ENCODE measurements at regions not wholly inside any gene's neighbourhood (a gene's known extent, or its start where the extent isn't known, plus 50 kb on each side); places are given as distances from the start of the nearest gene placed in this dataset.
"Not testable (repeated sequence)": the region's sequence is repeated elsewhere in the genome, so short reads cannot be mapped to it uniquely, and the experiment has no call there.

DNA sequence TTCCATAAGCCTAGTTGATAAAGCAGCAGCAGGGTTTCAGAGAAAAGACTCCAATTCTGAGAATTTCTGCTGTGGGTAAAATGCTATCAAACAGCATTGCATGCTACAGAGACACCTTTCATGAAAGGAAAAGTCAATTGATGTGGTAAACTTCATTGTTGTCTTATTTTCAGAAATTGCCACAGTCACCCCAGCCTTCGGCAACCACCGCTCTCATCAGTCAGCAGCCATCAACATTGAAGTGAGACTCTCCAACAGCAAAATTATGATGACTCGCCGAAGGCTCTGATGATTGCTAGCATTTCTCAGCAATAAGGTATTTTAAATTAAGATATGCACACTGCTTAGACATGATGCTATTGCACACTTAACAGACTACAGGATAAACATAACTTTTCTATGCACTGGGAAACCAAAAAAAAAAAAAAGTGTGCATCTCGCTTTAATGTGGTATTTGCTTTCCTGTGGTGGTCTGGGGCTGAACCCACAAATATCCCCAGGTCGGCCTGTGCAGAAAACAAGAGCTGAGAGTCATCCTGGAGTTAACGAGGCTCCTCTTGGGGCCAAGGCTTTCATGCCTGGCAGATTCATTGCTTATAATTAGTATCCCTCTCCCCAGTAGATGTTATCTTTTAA is 192.1 kb downstream of the CTTN start:
- DNase-seq (ENCODE audit: low read depth, low spot score) = no peak

DNA sequence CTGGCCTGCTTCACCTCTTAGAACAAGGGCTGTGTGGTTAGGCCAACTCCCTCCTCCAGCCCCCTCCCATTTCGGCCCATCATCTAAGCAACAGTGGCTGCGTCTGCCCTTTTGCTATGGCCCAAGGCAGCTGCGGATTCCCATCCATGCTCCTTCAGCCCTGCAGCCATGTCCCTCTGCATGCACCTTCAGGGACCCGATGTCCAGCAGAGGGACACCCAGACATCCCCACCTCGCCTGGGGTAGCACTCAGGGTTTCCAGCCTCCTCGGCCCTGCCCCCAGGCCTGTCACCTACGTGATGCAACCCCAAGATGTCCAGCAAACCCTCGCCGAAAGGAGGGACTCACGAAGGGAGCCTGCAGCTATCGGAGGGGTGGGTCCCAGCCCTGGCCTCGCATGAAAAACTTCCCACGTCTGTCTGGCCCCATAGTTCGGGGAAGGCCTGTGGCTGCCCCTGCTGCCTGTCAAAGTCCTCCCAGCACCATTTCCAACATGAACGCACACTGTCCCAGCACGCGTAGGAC is 194.4 kb downstream of the CTTN start:
- no peak for DNase-seq (ENCODE audit: low read depth, low spot score)

DNA sequence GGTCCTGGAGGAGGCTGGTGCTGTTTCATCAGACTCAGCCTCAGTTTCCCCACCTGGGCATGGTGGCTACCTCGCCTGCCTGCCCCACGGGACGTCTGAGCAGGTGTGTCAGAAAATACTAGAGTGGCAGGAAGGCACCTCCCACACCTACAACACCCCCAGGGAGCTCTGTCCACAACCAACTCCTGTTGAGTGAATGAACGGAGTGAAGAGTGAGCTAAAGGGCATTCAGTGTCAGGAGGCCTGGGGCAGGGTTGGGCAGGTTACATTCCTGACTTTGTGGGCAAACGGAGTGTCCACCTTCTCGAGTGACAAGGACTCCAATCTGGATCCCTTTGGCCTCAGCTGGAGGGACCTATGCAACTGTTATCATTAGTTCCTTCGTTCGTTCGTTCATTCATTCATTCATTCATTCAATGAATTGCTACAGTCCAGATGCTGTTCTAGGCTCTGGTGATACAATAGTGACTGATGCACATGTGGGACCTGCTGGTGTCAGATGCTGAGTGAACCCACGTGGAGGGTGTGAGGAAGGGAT is 195.2 kb downstream of the CTTN start:
- DNase-seq (ENCODE audit: low read depth, low spot score) = no peak

DNA sequence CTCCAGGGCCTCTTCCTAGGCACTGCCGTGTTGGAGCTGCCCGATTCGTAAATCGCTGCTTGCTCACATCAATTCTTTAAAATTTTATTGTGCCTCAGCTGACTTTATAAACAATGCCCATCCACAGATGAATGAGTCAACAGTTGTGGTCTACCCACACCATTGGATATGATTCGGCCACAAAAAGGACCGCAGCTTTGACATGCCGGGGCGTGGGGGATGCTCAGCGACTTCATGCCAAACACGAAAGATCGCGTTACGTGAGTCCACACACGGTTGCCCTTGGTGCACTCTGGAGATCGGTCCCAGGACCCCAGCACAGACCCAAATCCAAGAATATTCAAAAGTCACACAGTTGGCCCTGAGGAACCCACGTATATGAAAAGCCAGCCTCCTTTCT is 195.7 kb downstream of the CTTN start:
- no peak for DNase-seq (ENCODE audit: low read depth, low spot score)

DNA sequence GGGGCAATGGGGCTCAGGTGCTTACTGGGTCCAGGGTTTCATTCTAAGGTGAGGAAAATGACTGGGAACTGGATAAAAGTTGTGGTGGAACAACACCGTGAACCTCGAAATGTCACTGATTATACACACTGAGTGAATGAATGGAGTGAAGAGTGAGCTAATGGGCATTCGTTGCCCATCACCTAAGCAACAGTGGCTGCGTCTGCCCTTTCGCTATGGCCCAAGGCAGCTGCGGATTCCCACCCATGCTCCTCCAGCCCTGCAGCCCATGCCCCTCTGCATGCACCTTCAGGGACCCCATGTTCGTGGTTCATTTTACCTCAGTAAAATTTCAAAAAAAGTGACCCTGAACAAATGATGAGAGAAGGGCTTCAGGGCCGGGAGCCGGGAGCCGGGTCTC is 196.3 kb downstream of the CTTN start:
- no peak for DNase-seq (ENCODE audit: low read depth, low spot score)

DNA sequence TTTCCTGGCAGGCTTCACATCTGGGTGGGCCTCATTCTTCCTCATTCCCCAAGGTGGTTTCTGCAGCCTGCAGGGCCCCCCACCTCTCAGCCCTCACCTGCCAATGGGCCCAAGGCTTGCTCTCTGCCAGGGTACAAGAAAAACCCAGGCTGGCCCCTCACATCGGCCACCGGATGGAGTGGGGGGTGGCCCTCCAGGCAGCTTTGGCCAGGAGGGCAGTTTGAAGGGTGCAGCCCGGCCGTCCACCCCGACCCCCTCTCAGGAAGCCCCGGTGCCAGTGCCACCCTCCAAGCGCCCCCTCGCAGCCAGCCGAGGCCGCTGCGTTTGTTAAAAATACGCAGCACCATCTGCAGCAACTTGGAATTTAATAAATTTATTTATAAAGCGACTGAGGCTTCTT is 196.7 kb downstream of the CTTN start:
- DNase-seq (ENCODE audit: low read depth, low spot score) = no peak

DNA sequence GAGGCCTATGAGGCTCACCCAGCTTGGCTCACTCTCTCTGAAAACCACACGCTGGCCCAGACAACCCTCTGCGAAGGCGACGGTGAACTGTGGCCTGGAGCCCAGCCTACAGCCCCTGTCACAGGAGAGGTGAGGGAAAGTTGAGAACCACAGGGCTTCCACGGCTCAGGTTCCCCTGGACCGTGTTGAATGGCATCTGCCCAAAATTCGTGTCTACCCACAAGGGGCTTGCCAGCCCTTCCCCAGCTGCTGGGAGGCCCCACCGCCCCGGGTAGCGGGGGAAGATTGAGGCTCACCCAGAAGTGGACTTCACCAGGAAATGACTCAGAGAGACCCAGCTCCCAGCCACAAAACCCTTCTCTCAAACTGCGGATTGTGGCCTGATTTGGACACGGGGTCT is 197.1 kb downstream of the CTTN start:
- DNase-seq (ENCODE audit: low read depth, low spot score) = no peak

DNA sequence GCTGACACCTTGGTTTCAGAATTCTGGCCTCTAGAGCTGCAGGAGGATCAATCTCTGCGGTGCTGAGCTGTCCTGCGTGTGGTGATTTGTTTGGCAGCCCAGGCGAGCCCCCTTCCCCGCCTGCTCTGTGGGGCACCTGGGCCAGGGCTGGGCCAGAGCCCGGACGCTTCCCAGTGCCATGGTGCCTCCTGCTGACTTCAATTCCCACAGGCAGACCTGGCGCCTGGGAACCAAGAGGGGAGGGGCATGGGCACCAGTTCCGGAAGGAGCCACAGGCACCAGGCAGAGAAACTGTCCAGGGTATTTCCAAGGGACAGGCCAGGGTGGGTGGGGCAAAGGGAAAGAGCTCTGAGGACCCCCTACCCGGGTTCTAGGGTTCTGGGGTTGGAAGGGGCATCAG is 197.8 kb downstream of the CTTN start:
- no peak for DNase-seq (ENCODE audit: low read depth, low spot score)

DNA sequence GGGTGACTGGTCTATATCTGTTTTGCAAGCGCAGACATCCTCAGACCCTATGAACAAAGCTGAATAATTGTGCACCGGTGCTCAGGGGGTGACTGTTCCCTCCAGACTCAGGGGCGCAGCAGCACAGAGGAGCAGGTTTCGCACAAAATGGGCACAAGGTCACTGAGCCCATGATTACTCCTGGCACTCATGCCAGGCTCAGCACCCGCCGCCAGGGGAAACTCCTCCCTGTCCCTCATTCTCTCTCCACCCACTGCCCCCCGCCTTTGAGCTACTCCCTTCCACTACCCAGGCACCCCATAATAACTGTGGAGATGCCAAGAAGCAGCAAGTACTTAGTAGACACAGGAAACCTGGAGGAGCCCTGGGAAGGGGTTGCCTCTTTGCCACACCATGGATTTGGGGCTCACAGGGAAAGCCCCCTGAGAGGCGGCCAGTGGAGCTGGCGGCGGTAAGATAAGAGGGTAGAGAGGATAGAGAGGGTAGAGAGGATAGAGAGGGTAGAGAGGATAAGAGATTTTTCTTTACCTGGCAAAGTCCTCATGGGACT is 198.8 kb downstream of the CTTN start:
- no peak for DNase-seq (ENCODE audit: low read depth, low spot score)

DNA sequence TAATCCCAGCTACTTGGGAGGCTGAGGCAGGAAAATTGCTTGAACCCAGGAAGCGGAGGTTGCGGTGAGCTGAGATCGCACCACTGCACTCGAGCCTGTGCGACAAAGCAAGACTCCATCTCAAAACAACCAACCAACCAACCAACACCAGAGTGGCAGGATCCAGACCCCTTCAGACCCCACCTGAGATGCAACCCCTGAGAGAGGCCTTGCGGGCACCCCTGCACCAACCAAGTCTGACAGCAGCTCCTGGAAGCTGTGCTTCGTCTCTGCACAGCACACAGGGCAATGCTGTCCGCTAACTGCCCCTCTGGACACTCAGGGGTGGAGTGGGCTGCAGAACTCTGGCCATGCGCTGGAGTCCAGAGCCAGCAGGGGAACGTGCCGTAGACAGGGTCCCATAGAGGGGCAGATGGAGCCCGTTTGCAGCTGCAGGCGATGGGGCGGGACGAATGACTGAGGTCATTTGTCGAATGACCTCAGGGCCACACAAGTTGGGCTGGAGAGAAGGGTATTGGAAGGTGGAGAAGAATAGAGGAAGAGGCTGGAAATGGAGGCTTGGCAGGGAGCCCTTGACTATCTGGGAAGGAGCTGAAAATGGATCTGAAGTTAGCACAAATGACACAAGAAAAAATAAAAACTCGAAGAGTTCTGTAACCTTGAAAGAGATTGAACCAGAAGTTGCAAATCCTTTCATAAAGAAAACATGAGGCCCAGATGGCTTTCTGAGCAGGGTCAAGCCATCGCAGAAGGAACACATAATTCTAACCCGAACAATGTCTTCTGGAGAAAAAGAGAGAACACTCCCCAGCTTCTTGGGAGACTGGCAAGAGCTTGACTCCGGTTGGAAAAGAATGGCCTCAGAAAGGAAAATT is 199.7 kb downstream of the CTTN start:
- DNase-seq (ENCODE audit: low read depth, low spot score) = no peak

DNA sequence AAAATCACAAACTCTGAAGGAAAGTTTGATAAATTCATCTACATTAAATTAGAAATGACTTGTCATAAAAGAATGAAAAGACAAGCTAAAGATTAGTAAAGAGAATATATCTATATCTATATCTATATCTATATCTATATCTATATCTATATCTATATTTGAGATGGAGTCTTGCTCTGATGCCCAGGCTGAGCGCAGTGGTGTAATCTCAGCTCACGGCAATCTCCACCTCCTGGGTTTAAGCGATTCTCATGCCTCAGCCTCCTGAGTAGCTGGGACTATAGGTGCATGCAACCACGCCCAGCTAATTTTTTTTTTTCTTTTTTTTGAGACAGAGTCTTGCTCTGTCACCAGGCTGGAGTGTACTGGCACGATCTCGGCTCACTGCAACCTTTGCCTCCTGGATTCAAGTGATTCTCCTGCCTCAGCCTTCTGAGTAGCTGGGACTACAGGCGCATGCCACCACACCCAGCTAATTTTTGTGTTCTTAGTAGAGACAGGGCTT is 202.6 kb downstream of the CTTN start:
- DNase-seq (ENCODE audit: low read depth, low spot score) = not testable (repeated sequence)

DNA sequence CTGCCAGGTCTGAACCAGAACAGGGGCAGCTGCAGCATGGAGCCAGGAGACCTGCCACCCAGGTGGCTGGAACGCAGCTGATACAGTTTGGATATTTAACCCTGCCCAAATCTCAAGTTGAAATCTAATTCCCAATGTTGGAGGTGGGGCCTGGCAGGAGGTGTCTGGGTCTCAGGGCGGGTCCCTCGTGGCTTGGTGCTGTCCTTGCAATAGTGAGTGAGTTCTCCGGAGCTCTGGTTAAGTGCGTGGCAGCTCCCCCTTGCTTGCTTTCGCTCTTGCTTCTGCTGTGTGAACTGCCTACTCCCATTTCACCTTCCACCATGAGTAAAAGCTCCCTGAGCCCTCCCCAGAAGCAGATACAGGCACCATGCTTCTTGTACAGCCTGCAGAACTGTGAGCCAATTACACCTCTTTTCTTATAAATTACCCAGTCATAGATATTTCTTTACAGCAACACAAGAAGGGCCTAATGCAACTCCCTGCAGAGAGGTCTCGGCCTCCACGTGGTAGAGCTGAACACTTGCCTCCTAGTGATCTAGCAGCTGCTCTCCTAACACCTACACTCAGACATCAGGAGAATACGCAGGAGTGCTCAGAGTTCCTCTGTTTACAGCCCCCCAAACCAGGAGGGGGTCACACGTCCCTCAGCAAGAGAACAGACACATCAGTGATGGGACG is 203.7 kb downstream of the CTTN start:
- DNase-seq (ENCODE audit: low read depth, low spot score) = no peak

DNA sequence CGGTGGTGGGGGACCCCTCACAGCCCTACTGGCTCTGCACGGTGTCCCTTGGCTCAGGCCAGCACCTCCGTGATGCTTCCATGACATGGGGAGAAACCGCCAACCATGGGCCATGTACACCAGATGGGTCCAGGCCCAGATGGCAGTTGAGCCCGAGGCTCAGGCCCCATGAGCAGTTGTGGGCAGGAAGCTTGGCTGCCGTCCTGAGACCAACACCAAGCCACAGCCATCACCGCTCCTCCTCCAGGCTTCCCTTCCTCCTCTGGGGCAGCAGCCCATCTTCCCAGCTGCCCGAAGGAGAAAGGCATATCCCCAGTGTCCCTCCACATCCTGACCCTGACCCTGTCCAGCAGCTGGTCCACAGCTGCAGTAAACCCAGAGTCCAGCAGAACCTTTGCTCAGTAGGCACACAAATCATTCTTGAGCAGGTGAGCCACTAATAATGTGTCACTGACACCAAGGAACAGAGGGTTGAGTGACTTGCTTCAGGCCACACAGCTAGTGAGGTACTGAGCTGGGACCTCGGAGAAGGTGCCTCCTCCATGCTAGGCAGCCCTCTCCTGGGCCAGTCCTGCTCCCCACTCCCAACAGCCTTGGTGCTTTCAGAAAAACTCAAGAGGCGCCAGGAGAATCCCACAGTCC is 204.9 kb downstream of the CTTN start:
- no peak for DNase-seq (ENCODE audit: low read depth, low spot score)

DNA sequence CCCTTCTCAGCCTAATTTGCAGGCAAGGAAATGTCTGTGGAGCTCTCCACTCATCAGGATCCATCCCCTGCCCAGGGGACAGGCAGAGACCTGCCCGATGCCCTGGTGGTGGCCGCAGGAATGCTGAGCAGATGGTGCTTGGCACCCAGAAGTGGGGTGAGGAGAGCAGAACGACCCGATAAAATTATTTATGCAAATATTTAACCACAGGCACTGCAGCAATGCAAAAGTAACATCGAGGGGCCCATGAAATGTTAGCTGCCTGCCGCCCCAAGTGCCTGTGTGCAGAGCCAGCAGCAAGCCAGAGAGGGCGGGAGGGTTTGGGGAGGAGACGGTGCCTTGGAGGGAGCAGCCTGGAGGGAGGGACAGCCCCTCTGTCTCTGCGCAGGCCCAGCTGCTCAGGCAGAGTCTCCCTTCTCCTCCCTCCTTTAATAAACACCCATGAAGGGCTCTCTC is 205.5 kb downstream of the CTTN start:
- DNase-seq (ENCODE audit: low read depth, low spot score) = no peak

DNA sequence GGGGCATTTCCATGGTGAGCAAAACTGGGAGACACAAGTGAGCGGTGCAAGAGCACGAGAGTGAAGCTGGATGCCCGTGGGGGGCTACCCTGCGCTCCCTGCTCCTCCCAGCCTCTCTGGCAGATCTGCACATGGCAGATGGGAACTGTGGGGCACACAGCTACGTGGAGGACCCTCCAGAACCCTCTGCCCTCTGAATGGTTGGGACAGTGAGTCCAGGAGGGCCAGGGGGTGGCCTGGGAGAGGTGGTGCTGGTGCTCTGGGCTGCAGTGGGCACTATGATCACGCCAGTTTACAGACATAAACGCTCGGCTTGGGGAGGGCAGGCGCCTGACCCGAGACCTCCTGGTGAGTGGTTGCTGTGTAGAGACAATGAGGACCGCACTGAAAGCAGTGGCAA is 205.9 kb downstream of the CTTN start:
- DNase-seq (ENCODE audit: low read depth, low spot score) = no peak

DNA sequence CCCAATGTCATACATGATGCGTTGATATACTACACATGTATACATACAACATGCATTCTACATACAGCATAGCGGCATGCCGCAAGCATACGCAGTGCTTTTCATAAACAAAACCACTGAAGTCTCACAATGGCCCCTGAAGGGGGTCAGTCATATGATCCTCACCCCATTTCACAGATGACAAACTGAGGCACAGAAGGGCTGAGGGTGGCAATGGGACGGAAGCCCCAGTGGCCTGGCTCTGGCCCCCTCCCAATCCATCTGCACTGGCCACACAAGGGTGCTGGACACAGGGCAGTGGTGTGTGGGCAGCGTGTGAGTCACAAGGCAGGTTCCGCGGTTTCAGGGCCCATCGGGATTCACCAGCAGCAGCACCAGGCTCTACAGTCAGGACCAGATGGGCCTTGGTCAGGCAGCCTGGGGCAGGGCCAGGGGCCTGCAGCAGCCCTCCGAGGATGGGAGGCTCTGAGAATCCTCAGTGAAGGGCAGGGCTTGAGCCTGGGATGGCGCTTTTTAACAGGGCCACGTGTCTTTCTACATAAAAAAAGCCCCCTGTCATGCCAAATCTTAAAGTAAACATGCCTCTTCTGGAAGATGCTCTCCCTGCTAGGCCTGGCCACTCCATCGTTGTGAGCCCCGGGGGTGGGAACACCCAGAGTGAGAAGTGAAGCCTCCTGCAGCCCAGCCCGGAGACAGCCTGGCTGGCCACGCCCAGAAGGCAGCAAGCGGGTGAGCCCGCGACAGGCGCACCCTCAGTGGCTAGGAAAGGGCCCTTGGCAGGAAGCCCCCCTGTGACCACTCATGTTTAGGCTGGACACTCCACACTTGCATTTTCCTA is 206.5 kb downstream of the CTTN start:
- DNase-seq (ENCODE audit: low read depth, low spot score) = no peak

DNA sequence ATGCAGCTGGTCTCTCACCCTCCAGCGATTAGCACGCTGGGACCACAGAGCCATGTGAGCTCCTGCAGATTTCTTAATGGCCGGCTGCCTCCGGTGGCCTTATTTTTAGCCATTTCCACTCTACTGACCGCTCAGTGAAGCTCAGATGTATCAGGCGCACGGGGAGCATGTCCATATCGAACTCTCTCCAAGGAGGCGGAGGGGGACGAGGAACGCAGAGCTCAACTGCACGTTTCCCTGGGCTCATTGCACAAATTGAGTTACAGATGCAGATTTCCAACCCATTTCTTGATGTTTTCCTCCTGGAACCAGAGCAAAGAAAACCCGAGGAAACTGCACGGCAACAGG is 207.1 kb downstream of the CTTN start:
- no peak for DNase-seq (ENCODE audit: low read depth, low spot score)

DNA sequence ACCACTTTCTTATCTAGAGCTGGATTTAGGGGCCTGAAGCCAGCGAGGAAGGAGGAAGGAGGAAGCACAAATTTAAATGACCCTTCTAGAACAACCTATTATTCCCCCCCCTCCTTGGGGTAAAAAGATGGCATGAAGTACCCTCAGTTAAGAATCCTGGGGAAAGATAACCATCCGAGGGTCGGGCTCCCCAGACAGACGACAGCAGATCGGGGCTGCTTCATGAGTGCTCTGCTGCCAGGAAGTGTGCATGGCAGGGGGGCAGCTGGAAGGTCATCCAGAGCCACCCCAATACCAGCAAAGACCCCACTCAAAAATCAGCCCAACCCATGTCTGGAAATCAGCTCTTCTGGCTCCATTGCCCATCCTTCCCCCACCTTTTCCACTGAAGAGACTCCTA is 207.5 kb downstream of the CTTN start:
- no peak for DNase-seq (ENCODE audit: low read depth, low spot score)

DNA sequence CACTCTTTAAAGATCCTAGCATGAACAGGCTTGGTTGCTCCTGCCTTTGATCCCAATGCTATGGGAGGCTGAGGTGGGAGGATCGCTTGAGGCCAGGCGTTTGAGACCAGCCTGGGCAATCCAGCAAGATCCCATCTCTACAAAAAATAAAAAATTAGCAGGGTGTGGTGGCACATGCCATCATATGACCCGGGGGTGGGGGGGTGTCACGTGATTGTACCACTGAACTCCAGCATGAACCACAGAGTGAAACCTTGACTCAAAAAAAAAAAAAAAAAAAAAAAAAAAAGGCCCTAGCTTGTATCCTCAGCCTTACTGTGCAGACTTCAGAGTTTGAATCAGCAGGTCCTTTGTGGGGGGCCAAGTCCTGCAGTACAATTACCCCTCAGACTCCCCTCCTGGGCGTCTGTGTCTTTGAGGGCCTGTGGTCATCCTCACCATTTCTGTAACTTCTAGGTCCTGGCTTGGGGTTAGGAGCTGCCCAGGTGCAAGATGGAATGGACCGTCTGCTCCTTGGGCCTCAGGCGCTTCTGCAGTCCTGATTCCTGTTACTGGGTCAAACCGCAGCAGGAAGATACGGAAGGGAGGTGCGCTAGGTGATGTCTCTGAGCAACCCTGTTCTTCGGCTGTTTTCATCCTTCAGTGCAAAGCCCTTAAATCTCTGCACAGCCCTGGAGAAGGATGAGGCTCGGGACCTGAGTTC is 208.1 kb downstream of the CTTN start:
- DNase-seq (ENCODE audit: low read depth, low spot score) = no peak

DNA sequence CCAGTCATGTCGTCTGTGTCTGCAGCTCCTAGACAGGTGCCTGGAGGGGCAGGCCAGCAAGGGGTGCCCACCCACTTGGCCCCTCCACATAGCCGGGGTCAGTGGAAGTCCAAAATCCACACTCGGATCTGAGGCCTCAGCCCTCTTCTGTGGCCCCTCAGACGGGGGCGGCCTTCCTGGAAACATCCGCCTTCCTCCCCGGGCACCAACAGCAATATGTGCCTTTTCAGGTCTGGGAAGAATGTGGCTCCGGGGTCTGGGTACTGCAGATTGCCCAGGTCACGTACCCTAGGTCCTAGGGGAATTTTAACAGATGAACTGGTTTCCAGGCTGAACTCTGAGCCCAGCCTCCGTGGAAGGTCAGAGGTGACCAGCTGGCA is 208.6 kb downstream of the CTTN start:
- no peak for DNase-seq (ENCODE audit: low read depth, low spot score)
